ENCODE measurements at regions not wholly inside any gene's neighbourhood (a gene's known extent, or its start where the extent isn't known, plus 50 kb on each side); places are given as distances from the start of the nearest gene placed in this dataset.

DNA sequence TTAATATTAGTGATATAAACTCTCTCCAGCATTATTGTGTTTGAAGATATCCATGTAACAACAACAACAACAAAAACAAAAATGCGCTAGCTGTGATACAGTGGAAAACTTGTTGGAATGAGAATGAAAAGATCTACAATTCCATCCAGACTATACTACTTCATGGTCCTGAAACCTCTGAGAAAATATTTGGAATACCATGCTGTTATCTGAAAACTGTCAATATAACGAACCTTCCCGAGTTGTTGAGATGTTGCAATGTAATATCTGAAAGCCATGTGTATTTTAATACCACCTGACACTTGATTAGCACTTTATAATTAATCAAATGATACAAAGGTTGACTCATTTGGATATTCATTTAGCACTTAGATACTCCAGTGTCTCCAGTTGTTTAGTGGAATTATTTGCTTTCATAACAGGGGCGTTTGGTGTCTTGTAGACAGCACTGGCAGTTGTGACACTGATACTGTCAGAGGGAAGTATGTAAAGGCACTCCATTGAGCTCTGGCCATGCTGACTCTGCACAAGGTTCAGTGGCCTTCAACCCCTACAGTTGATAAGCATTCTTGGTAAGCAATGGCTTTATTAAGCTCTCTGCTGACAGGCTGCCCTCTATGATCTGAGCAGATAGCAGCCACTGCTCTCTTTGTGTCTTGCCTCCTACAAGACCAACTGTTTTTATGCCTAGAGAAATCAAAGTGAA, 447.1 kb upstream of the SEL1L start:
- H3K9me3 Mint-ChIP-seq, result peaks cover 82% of the 10 kb centered on the region
- Histone ChIP-seq H3K4me3 (no peak overlapping the region), H3K79me2 (replicated peaks; ENCODE audit: insufficient read depth) (no peaks in the 10 kb centered on the region), H3K36me3 (ENCODE audit: insufficient read depth) (no peaks in the 10 kb centered on the region), H3K4me1 (ENCODE audit: insufficient read depth) (no peaks in the 10 kb centered on the region), H3K27ac (ENCODE audit: low read depth) (no peak overlapping the region), H3F3A (replicated peaks; ENCODE audit: low read depth) (no peaks in the 10 kb centered on the region), H2AFZ (no peak overlapping the region), H3K9me2 (ENCODE audit: insufficient read depth) (no peaks in the 10 kb centered on the region), H4K20me1 (replicated peaks; ENCODE audit: insufficient read depth) (no peaks in the 10 kb centered on the region), H3K27me3 (ENCODE audit: insufficient read depth) (no peaks in the 10 kb centered on the region), H3K4me2 (no peak overlapping the region)
- TF ChIP-seq, protein P1, sequence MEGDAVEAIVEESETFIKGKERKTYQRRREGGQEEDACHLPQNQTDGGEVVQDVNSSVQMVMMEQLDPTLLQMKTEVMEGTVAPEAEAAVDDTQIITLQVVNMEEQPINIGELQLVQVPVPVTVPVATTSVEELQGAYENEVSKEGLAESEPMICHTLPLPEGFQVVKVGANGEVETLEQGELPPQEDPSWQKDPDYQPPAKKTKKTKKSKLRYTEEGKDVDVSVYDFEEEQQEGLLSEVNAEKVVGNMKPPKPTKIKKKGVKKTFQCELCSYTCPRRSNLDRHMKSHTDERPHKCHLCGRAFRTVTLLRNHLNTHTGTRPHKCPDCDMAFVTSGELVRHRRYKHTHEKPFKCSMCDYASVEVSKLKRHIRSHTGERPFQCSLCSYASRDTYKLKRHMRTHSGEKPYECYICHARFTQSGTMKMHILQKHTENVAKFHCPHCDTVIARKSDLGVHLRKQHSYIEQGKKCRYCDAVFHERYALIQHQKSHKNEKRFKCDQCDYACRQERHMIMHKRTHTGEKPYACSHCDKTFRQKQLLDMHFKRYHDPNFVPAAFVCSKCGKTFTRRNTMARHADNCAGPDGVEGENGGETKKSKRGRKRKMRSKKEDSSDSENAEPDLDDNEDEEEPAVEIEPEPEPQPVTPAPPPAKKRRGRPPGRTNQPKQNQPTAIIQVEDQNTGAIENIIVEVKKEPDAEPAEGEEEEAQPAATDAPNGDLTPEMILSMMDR (conservative IDR thresholded peaks at IDR 0.05; ENCODE audit: low read depth in 2 of 2), result no peak
- TF ChIP-seq EZH2 (IDR thresholded peaks at IDR 0.05; ENCODE audit: low read depth, unreplicated experiment) (no peak), ZNF331 (CRISPR knock-in tag; IDR thresholded peaks at IDR 0.05; ENCODE audit: low read depth) (no peak), POLR2AphosphoS5 (IDR thresholded peaks at IDR 0.05; ENCODE audit: low read depth) (no peak), EZH2phosphoT487 (IDR thresholded peaks at IDR 0.05; ENCODE audit: unreplicated experiment) (no peak), ZNF114 (CRISPR knock-in tag; IDR thresholded peaks at IDR 0.05) (no peak), JUNB (IDR thresholded peaks at IDR 0.05; ENCODE audit: unreplicated experiment) (no peak), NANOG (IDR thresholded peaks at IDR 0.05; ENCODE audit: borderline replicate concordance) (no peak)
- H3K36me3 Mint-ChIP-seq (ENCODE audit: low read depth), result peaks cover 14% of the 10 kb centered on the region; the same call in 1 of the 3 replicates
- H3K27me3 Mint-ChIP-seq (ENCODE audit: insufficient read depth, low read depth, poor library complexity), result peaks cover 5% of the 10 kb centered on the region
- no peak overlapping the region for H3K27ac Mint-ChIP-seq
- DNase-seq (ENCODE audit: low spot score), result no peak
- H3K4me1 Mint-ChIP-seq, result no peaks in the 10 kb centered on the region
- ATAC-seq, result no peak
- H3K4me3 Mint-ChIP-seq, result no peak overlapping the region

DNA sequence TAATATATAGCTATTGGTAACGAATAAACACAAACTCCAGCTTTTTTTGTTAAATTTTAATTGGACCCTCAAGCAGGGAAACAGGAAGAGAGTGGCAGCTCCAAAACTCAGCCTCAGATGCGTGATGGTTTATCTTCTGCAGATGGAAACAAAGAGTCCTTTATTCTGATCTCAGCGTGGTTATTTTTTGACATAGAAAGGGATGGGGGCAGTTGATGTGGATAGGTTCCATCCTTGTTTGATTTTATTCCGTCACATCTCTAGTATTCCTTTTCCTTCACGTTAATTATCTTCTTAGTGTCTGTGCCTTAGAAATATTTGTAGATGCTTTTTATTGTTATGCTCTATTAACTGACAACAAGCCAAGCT, 447.6 kb upstream of the SEL1L start:
- Histone ChIP-seq H3K27me3 (ENCODE audit: insufficient read depth) (no peaks in the 10 kb centered on the region), H3K79me2 (replicated peaks; ENCODE audit: insufficient read depth) (no peaks in the 10 kb centered on the region), H3K36me3 (ENCODE audit: insufficient read depth) (no peaks in the 10 kb centered on the region), H3K4me3 (no peak overlapping the region), H2AFZ (no peak overlapping the region), H3K9me2 (ENCODE audit: insufficient read depth) (no peaks in the 10 kb centered on the region), H3F3A (replicated peaks; ENCODE audit: low read depth) (no peaks in the 10 kb centered on the region), H4K20me1 (replicated peaks; ENCODE audit: insufficient read depth) (no peaks in the 10 kb centered on the region), H3K27ac (ENCODE audit: low read depth) (no peak overlapping the region), H3K4me1 (ENCODE audit: insufficient read depth) (no peaks in the 10 kb centered on the region), H3K4me2 (no peak overlapping the region)
- peaks cover 5% of the 10 kb centered on the region for H3K27me3 Mint-ChIP-seq (ENCODE audit: insufficient read depth, low read depth, poor library complexity)
- H3K4me1 Mint-ChIP-seq, result no peaks in the 10 kb centered on the region
- DNase-seq (ENCODE audit: low spot score) (no peak), ATAC-seq (no peak)
- H3K36me3 Mint-ChIP-seq (ENCODE audit: low read depth), result peaks cover 14% of the 10 kb centered on the region; the same call in 1 of the 3 replicates
- H3K4me3 Mint-ChIP-seq, result no peak overlapping the region
- H3K9me3 Mint-ChIP-seq, result peaks cover 82% of the 10 kb centered on the region
- no peak overlapping the region for H3K27ac Mint-ChIP-seq
- TF ChIP-seq CREB1 (CRISPR knock-in tag; IDR thresholded peaks at IDR 0.05; ENCODE audit: low read depth) (no peak), STAT1 (IDR thresholded peaks at IDR 0.05; ENCODE audit: unreplicated experiment) (no peak)
- TF ChIP-seq, protein P2, sequence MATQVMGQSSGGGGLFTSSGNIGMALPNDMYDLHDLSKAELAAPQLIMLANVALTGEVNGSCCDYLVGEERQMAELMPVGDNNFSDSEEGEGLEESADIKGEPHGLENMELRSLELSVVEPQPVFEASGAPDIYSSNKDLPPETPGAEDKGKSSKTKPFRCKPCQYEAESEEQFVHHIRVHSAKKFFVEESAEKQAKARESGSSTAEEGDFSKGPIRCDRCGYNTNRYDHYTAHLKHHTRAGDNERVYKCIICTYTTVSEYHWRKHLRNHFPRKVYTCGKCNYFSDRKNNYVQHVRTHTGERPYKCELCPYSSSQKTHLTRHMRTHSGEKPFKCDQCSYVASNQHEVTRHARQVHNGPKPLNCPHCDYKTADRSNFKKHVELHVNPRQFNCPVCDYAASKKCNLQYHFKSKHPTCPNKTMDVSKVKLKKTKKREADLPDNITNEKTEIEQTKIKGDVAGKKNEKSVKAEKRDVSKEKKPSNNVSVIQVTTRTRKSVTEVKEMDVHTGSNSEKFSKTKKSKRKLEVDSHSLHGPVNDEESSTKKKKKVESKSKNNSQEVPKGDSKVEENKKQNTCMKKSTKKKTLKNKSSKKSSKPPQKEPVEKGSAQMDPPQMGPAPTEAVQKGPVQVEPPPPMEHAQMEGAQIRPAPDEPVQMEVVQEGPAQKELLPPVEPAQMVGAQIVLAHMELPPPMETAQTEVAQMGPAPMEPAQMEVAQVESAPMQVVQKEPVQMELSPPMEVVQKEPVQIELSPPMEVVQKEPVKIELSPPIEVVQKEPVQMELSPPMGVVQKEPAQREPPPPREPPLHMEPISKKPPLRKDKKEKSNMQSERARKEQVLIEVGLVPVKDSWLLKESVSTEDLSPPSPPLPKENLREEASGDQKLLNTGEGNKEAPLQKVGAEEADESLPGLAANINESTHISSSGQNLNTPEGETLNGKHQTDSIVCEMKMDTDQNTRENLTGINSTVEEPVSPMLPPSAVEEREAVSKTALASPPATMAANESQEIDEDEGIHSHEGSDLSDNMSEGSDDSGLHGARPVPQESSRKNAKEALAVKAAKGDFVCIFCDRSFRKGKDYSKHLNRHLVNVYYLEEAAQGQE (IDR thresholded peaks at IDR 0.05; ENCODE audit: unreplicated experiment), result no peak
- TF ChIP-seq, protein P1 (conservative IDR thresholded peaks at IDR 0.05; ENCODE audit: low read depth in 2 of 2), result no peak

All from GM23338 (cell line).